Activated CD4-positive, alpha-beta T cell treated with anti-CD3 and anti-CD28 coated beads, Interleukin-2, Interleukin-4, amounts not matched to agents 100 ng/mL and 50 ng/mL, durations not matched to agents 16 hours and 8 hours (primary cell): ENCODE measurements at regions not wholly inside any gene's neighbourhood (a gene's known extent, or its start where the extent isn't known, plus 50 kb on each side); places are given as distances from the start of the nearest gene placed in this dataset.

Experiments
- DNase-seq: peaks from one replicate; pipeline ENCODE4 v3.0.0-alpha.2; 2020; ENCODE audit warnings: low spot score

DNA sequence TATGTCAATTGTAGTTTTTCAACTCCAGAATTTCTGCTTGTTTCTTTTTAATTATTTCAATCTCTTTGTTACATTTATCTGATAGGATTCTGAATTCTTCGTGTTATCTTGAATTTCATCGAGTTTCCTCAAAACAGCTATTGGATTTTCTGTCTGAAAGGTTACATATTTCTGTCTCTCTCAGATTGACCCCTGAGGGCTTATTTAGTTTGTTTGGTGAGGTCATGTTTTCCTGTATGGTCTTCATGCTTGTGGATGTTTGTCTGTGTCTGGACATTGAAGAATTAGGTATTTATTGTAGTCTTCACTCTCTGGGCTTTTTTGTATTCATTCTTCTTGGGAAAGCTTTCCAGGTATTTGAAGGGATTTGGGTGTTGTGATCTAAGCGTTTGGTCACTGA, 85.6 kb downstream of the SNAPC1 start:
- no peak for DNase-seq

DNA sequence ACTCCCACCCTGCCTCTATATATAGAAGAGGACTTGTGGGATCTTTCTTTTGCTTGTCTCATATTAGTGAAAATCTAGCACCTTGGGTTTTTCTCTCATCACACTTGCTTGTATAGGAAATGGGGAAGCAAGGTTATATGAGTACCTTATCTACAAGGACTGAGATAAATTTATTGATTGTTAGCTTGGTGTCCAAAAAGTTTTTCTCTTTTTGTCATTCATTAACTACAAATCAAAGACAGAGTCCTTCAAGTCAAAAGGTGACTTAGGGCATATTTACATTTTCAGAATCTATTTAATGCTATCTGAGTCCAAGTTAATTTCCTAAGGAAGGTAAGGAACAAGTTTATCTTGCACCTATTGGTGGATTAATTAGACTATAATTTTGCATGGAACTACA, 92.7 kb downstream of the SNAPC1 start:
- DNase-seq = no peak

DNA sequence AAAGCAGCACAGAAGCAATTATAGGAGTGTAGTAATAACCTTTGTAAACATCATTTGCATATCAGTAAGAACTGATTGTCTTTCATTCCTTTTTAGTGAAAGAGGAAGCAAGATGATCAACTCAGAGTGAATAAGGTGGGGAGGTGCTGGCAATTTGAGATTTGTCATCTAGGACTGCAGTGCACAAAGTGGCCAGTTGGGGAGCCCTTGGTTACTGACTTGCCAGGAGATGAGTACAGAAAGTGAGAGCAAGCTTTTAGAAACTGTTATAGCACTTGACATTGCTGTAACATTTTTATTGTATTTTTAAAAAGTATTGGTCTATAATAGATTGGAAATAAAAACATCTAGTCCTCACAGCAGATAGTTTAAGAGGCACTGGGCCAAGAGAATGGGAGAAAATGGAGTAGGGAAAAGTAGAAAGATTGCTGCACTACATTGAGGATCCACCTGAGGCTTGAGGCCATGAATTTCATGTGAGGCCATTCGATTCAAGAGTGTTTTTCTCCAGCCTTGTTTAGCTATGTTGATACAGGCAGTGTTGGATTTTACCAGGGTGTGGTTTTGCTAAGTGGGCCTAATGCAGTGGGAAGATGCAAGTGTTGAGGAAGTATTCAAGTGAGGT, 98.2 kb downstream of the SNAPC1 start:
- peak; percentile 60 for DNase-seq

DNA sequence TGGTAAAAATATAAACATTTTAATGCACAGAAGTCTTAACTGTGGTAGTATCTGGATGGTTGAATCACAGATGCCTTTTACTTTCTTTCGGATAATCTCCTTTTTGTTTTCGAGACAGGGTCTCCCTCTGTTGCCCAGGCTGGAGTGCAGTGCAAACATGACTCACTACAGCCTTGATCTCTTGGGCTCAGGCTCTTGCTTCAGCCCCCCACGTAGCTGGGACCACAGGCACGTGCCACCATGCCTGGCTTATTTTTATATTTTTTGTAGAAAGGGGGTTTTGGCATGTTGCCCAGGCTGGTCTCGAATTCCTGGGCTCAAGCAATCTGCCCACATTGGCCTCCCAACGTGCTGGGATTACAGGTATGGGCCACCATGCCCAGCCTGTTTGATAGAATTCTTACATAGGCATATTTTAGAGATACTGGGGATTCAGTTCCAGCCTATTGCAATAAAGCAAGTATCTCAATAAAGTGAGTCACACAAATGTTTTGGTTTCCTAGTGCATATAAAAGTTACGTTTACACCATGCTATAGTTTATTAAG, 99.2 kb downstream of the SNAPC1 start:
- DNase-seq = no peak

DNA sequence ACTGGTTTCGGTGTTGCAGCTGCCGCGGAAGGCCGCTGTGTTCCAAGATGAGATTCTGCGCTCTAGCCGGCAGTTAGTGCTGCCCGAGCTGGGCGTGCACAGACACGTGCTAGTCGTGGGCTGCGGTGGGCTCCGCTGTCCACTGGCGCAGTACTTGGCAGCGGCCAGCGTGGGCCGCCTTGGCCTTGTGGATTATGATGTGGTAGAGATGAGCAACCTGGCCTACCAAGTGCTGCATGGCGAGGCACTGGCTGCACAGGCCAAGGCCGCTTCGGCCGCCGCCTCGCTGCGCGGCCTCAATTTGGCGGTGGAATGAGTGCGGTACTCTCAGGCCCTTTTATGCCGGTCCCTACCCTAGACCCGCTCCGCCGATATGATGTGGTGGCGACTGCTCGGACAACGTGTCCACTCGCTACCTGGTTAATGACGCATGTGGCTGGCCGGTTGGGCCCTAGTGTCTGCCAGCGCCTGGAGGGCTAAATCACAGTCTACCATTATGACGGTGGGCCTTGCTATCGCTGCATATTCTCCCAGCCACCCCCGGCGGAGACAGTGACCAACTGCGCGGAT, 102.2 kb downstream of the SNAPC1 start:
- no peak for DNase-seq

DNA sequence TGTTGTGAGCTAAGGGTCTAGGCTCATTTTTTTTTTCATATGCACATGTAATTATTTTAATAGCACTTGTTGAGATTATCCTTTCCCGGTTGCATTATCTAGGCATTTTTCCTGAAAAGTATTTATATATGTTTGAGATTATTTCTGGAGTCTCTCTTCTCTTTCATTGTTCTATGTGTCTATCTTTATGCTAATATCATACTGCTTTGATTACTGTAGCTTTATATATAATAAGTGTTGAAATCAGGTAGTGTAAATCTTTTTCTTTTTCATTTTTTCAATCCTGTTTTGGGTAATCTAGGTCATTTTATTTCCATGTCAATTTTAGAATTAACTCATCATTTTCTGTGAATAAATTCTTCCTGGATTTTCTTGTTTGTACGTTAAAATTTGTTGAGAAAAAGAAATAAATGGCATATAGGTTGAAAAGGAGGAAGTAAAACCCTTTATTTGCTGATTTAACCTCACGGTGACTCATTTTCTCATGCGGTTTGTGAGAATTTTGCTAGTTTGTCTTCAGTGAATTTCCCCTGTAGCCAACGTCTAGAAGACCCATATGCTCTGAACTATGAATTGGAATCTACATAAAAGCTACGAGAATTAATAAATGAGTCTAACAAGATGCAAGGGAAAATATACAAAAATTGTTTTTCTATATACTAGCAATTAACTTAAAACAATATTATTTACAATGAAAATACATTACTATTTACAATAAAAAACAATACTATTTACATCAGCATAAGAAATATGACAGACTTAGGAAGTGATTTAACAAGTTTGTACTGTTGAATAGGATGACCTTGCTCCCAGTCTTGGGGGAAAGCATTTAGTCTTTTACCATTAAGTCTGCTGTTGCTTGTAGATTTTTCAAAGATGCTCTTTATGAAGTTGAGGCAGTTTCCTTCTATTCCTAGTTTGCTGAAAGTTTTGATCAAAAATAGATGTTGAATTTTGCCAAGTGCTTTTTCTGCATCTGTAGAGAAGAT, 105.0 kb downstream of the SNAPC1 start:
- peak; percentile 6 for DNase-seq

DNA sequence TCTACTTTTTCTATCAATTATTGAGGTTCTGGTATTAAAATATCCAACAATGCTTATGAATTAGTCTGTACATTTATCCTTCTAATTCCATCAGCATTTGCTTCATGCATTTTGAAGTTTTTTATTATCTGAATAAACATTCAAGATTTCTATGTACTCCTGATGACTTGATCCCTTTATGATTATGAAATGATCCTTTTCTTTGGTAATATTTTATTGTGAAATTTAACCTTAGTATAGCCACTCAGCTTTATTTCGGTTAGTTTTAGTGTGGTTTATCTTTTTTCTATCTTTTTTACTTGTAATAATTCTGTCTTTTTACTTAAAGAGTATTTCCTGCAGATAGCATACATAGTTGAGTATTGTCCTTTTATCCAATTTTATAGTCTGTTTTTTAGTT, 106.6 kb downstream of the SNAPC1 start:
- no peak for DNase-seq

DNA sequence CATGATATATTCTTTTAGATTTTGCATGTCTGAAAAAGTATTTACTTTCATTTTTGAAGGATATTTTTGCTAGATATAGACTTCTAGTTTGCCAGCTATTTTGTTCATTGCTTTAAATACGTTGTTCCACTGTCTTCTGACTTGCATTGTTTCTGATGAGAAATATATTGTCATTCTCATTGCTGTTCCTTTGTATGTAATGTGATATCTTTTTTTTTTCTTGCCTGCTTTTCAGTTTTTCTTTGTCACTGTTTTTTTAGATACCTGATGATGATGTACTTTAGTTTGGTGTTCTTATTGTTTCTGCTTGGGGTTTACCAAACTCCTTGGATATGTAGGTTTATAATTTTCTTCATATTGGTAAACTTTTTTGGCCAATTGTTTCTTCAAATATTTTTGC, 107.9 kb downstream of the SNAPC1 start:
- DNase-seq = no peak

DNA sequence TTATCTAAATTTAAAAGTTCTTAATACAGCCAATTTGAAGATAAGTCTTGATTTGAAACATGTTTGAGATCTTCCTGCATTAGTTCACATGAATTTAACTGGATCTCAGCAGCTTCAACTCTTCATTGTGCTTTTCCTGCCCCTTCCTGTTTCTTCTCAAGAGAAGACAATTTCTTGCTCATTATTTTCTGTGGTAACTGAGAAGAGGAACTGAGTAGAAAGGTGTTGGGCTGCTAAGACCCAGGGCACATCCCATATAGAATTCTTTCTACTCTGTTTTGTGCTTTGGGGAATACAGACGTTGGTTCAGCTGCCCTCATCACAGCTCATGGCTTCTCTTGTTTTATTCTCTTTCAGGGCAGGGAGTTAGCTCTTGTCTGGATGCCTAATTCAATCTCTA, 110.2 kb downstream of the SNAPC1 start:
- no peak for DNase-seq

DNA sequence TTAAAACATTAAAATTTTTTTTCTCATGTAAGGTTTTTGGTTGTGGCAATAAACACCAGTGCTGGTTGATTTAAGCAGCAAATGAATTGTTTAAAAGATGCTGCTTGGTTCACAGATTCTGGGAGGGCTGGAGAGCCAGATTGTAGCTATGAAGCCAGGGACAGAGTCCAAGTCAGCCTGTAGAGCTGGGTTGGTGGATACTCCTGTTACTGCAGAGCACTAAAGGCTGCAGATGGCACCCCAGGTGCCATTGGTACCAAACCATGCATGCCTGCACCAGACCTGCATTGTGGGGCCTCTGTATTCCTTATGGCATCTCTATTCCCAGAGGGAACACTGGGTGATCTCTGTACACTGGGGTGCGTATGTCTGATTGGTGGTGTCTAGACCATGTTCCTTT, 113.3 kb downstream of the SNAPC1 start:
- no peak for DNase-seq

DNA sequence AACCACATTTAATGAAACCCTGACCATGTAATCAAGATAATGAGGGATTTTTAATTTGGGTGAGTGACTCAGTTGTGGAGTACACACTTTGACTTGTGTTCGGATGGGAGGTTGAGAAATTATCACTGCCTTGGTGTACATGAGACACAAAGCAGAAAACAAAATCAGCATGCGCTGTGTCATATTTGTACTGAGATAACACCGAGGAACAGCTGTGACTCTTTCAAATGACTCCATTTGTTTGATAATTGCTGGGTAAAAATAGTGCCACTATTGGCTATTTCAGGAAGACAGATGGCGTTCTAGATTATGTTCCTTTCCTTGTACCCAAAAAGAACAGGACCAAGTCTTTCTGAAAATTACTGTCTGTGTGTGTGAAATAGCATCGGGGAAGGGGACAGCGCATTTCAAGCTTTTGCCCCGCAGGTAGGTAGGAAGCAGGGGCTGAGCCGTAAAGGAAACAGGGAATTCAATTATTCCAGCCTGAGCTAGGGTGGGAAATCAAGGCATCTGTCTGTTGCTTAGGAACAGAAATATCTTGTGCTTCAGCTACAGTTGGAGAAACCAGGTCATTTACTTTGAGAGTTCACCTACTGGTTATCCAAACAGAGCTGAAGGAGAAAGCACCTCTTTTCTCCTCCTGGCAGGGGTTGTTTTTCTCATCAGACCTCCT, 114.3 kb downstream of the SNAPC1 start:
- DNase-seq = peak; percentile 6

DNA sequence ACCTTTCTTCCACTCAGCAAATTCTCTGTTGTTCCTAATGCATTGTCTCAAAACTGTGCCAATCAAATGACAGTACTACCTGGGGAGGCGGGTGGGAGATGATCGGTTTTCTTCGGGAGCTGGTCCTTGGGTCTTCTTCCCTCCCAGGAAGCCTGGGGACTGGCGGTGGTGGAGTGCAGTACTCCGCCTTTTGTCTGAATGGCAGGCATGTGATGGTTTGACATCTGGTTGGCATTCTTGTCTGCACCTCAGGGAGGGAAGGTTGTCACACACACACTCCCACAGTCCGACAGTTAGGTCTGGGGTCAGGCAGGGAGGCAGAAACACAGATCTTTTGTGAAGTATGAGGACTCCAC, 114.8 kb downstream of the SNAPC1 start:
- no peak for DNase-seq

DNA sequence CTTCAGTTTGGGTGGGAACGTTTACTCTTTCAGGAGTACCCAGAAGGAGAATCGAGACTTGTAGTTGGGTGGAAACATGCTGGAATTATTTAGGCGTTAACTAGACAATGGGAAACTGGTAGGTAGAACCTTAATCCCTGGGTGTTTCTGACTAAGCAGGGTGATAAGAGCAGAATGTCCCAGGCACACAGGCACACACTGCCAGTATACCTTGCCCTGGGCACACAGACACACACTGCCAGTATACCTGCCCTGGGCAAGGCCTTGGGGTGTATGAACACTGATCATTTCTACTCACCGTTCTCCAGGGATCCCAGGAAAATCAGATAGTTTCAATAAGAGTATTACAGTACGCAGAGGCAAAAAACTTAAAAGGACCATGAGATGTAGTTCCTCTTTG, 115.5 kb downstream of the SNAPC1 start:
- no peak for DNase-seq

DNA sequence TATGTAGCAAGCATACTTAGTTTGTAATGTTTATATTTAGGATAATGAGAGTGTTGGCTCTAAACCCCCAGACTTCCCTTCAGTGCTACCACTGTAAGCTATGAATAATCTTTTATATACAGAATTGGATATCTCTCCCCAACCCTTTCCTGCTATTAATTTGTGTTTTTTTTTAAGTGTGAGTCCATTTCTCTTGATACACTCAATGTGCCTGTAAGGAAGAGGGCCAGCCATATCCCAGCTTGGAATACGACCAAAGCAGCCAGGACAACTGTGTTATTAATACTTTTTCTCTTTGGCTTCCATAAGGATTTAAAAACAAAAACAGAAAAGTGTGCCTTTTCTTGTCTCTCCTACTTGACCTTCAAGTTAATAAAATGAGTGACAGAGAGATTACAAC, 116.7 kb downstream of the SNAPC1 start:
- DNase-seq = no peak

DNA sequence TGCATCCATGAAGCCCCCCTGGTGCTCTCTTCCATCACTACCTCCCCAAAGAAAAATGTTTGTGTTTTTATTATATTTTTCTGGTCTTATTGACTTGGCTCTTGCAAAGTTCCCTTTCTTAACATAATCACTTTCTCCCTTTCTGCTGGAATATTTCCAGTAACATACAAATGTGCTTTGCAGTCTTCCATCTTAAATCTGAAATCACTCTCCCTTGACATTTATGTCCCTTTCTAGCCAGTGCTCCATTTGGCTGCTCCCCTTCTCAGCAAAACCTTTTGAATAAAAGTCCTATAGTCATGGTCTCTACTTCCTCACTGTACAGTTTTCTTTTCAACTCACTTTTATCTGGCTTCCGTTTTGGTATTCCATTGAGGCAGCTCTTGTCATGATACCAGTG, 118.8 kb downstream of the SNAPC1 start:
- DNase-seq = no peak

DNA sequence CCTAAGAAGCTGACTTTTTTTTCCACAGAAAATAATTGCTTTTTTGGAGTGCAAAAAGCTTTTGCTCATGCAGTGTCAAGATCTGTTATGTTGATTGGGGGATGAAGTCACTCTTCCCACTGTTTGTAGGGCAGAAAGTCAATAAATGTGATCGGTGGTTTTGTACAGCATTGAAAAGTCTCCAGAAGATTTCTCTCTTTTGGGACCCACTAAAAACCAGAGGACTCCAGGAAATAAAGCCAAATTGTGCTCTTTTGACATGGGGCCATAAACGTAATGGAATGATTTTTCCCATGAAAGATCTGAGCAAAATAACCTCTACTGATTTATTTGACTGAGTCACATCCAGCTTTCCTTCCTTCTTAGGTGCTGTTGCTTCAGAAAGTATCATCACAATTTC, 122.5 kb downstream of the SNAPC1 start:
- DNase-seq = no peak

DNA sequence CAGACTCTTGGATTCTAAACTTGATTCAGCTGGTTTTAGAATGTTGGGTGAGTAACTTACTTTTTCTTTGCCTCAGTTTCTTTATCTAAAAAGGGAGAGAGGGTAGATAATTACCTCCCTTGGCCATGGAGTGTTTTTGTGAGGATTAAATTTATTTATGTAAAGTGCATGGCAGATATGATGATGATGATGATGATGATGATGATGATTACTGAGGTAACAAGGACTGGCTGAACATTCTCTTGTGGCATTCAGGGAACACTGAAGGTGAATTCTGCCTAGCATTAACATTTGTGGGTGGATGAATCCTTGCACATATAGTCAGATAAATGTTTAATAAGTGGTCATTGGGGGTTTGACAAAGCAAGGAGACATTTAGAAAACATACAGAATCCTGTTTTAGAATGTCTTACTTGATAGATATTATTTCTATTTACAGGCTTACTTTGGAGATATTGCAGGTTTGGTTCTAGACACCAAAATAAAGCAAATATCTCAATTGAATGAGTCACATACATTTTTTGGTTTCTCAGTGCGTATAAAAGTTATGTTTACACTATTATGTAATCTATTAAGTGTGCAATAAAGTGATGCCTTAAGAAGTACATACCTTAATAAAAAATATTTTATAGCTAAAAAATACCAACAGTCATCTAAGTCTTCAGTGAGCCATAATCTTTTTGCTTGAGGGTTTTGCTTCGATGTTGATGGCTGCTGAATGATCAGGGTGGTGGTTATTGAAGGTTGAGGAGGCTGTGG, 123.2 kb downstream of the SNAPC1 start:
- DNase-seq = no peak

DNA sequence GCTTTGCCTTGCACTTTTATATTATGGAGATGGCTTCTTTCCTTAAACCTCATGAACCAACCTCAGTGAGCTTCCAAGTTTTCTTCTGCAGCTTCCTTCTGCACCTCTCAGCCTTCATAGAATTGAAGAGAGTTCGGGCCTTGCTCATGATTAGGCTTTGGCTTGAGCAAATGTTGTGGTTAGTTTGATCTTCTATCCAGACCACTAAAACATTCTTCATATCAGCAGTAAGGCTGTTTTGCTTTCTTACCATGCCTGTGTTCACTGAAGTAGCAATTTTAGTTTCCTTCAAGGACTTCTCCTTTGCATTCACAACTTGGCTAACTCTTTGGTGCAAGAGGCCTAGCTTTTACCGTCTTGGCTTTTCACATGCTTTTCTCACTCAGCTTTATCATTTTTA, 125.4 kb downstream of the SNAPC1 start:
- no peak for DNase-seq

DNA sequence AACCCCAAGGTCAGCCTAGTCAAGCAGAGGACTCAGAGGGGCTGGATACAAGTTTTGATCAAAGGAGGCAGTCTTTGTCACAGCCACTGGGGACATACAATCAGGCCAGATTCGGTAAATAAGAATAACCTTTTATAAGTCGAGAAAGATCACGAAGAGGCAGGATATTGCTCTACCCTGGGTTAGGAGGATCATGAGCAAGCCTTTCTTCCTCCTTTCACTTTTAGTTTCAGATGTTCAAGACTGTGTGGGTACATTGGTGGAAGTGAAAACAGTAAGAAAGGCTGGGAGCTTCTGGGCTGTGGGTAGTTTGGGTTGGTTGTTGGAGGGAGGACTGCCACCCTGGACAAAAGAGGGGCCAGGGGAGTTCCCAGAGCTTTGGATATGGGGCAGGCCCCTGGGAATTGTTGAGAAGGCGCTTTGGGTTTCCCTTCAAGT, 127.7 kb downstream of the SNAPC1 start:
- peak; percentile 64 for DNase-seq

DNA sequence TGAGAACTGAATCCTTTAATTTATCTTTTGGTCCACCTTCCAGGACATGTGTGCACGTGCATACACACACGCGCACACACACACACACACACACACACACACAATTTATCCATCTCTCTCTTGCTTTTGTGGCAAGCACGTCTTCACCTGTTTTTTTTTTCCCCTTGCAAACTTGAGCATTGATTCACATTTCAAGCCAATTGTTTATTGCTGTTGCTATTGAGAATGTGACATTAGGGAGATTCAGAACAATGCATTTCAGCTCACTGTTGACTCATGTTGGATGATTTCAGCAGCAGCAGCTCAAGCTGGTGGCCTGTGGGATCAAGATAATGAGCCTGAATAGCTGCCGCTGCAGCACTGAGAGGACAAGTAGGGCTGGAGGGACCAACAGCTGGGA, 128.9 kb downstream of the SNAPC1 start:
- no peak for DNase-seq

DNA sequence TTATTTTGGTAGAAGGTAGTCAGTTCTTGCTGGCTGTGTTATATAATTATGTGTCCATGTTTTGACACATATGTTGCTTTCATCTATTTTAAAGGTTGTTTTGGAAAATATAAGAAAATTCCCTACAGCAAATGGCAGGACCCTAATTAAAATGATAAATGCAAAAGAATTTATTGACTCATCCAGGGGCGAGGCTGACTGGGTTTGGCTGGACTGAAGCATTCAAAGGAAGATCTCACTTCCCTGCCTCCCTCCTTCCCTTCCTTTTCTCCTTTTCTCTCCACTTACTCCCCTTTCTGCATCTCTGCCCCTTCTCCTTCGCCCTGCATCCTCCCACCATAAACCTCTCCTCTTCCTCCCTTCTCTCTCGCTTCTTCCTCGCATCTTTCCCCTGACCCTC, 129.6 kb downstream of the SNAPC1 start:
- DNase-seq = no peak
